Liver (tissue), 8 donors: ENCODE measurements at regions not wholly inside any gene's neighbourhood (a gene's known extent, or its start where the extent isn't known, plus 50 kb on each side); places are given as distances from the start of the nearest gene placed in this dataset.

Experiments
- DNase-seq: peaks from one replicate; pipeline ENCODE4 v3.0.0-alpha.2; 2017; ENCODE audit warnings: low spot score
- H3K27ac ChIP-seq, 2 donors: one replicate each; pipeline ENCODE4 v1.7.0; 2013; ENCODE audit warnings: inconsistent platforms in 2 of 2, low read length in 2 of 2, control low read depth in 1 of 2, low read depth in 1 of 2, mild to moderate bottlenecking in 1 of 2
- H3K27me3 ChIP-seq, 4 donors: one replicate each; pipeline versions ENCODE4 v1.6.1 to v1.7.0; 2013; ENCODE audit warnings: low read length in 3 of 4, inconsistent platforms in 1 of 4, mild to moderate bottlenecking in 1 of 4, moderate library complexity in 1 of 4; ENCODE audit not compliant: control insufficient read depth in 4 of 4, insufficient read depth in 4 of 4
- H3K36me3 ChIP-seq, 4 donors: one replicate each; pipeline versions ENCODE4 v1.6.1 to v1.7.0; 2013; ENCODE audit warnings: low read length in 3 of 4, mild to moderate bottlenecking in 3 of 4, low read depth in 1 of 4, moderate library complexity in 1 of 4; ENCODE audit not compliant: control insufficient read depth in 4 of 4, insufficient read depth in 3 of 4
- H3K4me1 ChIP-seq, 4 donors: one replicate each; pipeline versions ENCODE4 v1.6.1 to v1.7.0; 2013; ENCODE audit warnings: low read length in 3 of 4, mild to moderate bottlenecking in 3 of 4, moderate library complexity in 1 of 4; ENCODE audit not compliant: control insufficient read depth in 4 of 4, insufficient read depth in 4 of 4
- H3K4me3 ChIP-seq, 3 donors: one replicate each; pipeline versions ENCODE4 v1.6.1 to v1.7.0; 2013; ENCODE audit warnings: low read length in 3 of 3, control low read depth in 1 of 3, low read depth in 1 of 3, mild to moderate bottlenecking in 1 of 3
- H3K9ac ChIP-seq, 2 donors: one replicate each; pipeline ENCODE4 v1.7.0; 2013; ENCODE audit warnings: low read length in 2 of 2, mild to moderate bottlenecking in 2 of 2, moderate library complexity in 2 of 2, control low read depth in 1 of 2, low read depth in 1 of 2
- H3K9me3 ChIP-seq, 4 donors: one replicate each; pipeline versions ENCODE4 v1.6.1 to v1.7.0; 2013; ENCODE audit warnings: low read length in 3 of 4; ENCODE audit not compliant: control insufficient read depth in 4 of 4
- ATF3 ChIP-seq: IDR thresholded peaks from 2 replicates; pipeline ENCODE4 v1.6.1; 2016; ENCODE audit warnings: antibody characterized with exemption
- CTCF ChIP-seq: fragments of 150-350 bp; IDR thresholded peaks from 2 replicates; pipeline ENCODE4 v1.5.1; 2017; ENCODE audit warnings: improper control_type of control experiment, low read depth, low read length; ENCODE audit not compliant: missing input control
- EGR1 ChIP-seq, 2 donors: IDR thresholded peaks; 2 replicates each; pipeline ENCODE4 v1.6.1; 2016 to 2018; ENCODE audit warnings: antibody characterized with exemption in 2 of 2, low read depth in 2 of 2
- FOXA1 ChIP-seq: IDR thresholded peaks from 2 replicates; pipeline ENCODE4 v1.6.1; 2016; ENCODE audit warnings: antibody characterized with exemption
- FOXA2 ChIP-seq: IDR thresholded peaks from 2 replicates; pipeline ENCODE4 v1.6.1; 2016; ENCODE audit warnings: antibody characterized with exemption
- GABPA ChIP-seq, 2 donors: IDR thresholded peaks in 1 of 2; conservative IDR thresholded peaks in 1 of 2; 2 replicates each; pipeline ENCODE4 v1.6.1; 2016; ENCODE audit warnings: antibody characterized with exemption in 2 of 2, mild to moderate bottlenecking in 1 of 2, moderate library complexity in 1 of 2
- HNF4A ChIP-seq, 2 donors: conservative IDR thresholded peaks; 2 replicates each; pipeline ENCODE4 v1.6.1; 2016; ENCODE audit warnings: antibody characterized with exemption in 2 of 2, mild to moderate bottlenecking in 2 of 2
- HNF4G ChIP-seq: IDR thresholded peaks from 2 replicates; pipeline ENCODE4 v1.6.1; 2016; ENCODE audit warnings: antibody characterized with exemption
- JUND ChIP-seq, 2 donors: IDR thresholded peaks; 2 replicates each; pipeline ENCODE4 v1.6.1; 2016; ENCODE audit warnings: antibody characterized with exemption in 2 of 2
- MAX ChIP-seq: IDR thresholded peaks from 2 replicates; pipeline ENCODE4 v1.6.1; 2016; ENCODE audit warnings: antibody characterized with exemption
- NR2F2 ChIP-seq: IDR thresholded peaks from 2 replicates; pipeline ENCODE4 v1.6.1; 2016; ENCODE audit warnings: antibody characterized with exemption
- RAD21 ChIP-seq, 2 donors: IDR thresholded peaks; 2 replicates each; pipeline ENCODE4 v1.6.1; 2016; ENCODE audit warnings: antibody characterized with exemption in 2 of 2, mild to moderate bottlenecking in 2 of 2
- REST ChIP-seq: IDR thresholded peaks from 2 replicates; pipeline ENCODE4 v1.6.1; 2016; ENCODE audit warnings: antibody characterized with exemption, mild to moderate bottlenecking
- RXRA ChIP-seq, 2 donors: IDR thresholded peaks; 2 replicates each; pipeline ENCODE4 v1.6.1; 2017 to 2018; ENCODE audit warnings: antibody characterized with exemption in 2 of 2, mild to moderate bottlenecking in 1 of 2
- SP1 ChIP-seq: IDR thresholded peaks from 2 replicates; pipeline ENCODE4 v1.6.1; 2018; ENCODE audit warnings: antibody characterized with exemption, mild to moderate bottlenecking
- TAF1 ChIP-seq: conservative IDR thresholded peaks from 2 replicates; pipeline ENCODE4 v1.6.1; 2016; ENCODE audit warnings: antibody characterized with exemption, mild to moderate bottlenecking
- YY1 ChIP-seq: IDR thresholded peaks from 2 replicates; pipeline ENCODE4 v1.6.1; 2016; ENCODE audit warnings: antibody characterized with exemption, mild to moderate bottlenecking
- ZBTB33 ChIP-seq: IDR thresholded peaks from 2 replicates; pipeline ENCODE4 v1.6.1; 2016; ENCODE audit warnings: antibody characterized with exemption
- WGBS: extraction: QIAGEN DNeasy Blood & Tissue Kit; methylation state at CpG from one replicate; pipeline ENCODE4 v1.1.7; 2013; 5-methylcytosine and 5-hydroxymethylcytosine counted together
- donor health status: healthy.
- donor health status: healthy.
- donor health status: healthy.
- donor health status: healthy.
- donor health status: healthy.

DNA sequence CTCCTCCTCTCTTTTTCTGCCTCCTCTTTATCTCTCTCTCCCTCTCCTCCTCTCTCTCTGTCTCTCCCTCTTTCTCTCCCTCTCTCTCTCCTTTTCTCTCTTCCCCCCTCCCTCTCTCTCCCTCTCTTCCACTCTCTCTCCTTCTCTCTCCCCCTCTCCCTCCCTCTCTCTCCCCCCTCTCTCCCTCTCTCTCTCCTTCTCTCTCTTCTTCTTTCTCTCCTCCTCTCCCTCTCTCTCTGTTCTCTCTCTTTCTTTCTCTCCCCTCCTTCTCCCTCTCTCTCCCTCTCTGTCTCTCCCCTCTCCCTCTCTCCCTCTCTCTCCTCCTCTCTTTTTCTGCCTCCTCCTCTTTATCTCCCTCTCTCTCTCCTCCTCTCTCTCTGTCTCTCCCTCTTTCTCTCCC lies 197.4 kb downstream of the UQCRFS1 start:
- H3K9ac ChIP-seq = no peak overlapping the region
- no peaks in the 10 kb centered on the region for H3K27me3 ChIP-seq
- no peak for DNase-seq
- no peak overlapping the region for H3K4me3 ChIP-seq
- no peaks in the 10 kb centered on the region for H3K4me1 ChIP-seq
- TF ChIP-seq REST (no peak), TAF1 (no peak), RXRA (IDR thresholded peaks at IDR 0.05) (no peak), HNF4A (conservative IDR thresholded peaks at IDR 0.05) (no peak), FOXA2 (no peak), RAD21 (IDR thresholded peaks at IDR 0.05) (no peak), SP1 (no peak), ATF3 (no peak), ZBTB33 (no peak), GABPA (IDR thresholded peaks at IDR 0.05 in 1 of 2, conservative IDR thresholded peaks at IDR 0.05 in 1 of 2) (no peak), HNF4G (no peak), EGR1 (IDR thresholded peaks at IDR 0.05; ENCODE audit: low read depth in 2 of 2) (no peak), NR2F2 (no peak), CTCF (no peak)
- no peaks in the 10 kb centered on the region for H3K9me3 ChIP-seq
- no peak overlapping the region for H3K27ac ChIP-seq
- H3K36me3 ChIP-seq = no peaks in the 10 kb centered on the region

GRCh38 chr19:29014857-29015436 lies 198.0 kb downstream of the UQCRFS1 start:
- WGBS = 74% methylated on average over 14 of the region's 14 CpGs
- no peak for DNase-seq

More at GRCh38 chr19:29014857-29015436, 198.0 kb downstream of the UQCRFS1 start:
- TF ChIP-seq FOXA1 (no peak), NR2F2 (no peak), ZBTB33 (no peak), YY1 (no peak), HNF4G (no peak), EGR1 (IDR thresholded peaks at IDR 0.05; ENCODE audit: low read depth in 2 of 2) (no peak), RXRA (IDR thresholded peaks at IDR 0.05) (no peak), HNF4A (conservative IDR thresholded peaks at IDR 0.05) (no peak), JUND (IDR thresholded peaks at IDR 0.05) (no peak), FOXA2 (no peak), CTCF (no peak), RAD21 (IDR thresholded peaks at IDR 0.05) (no peak), MAX (no peak), ATF3 (no peak)
- no peak overlapping the region for H3K4me3 ChIP-seq
- no peak overlapping the region for H3K9ac ChIP-seq
- H3K9me3 ChIP-seq = no peaks in the 10 kb centered on the region
- H3K4me1 ChIP-seq = no peaks in the 10 kb centered on the region
- no peaks in the 10 kb centered on the region for H3K36me3 ChIP-seq
- H3K27ac ChIP-seq = no peak overlapping the region
- no peaks in the 10 kb centered on the region for H3K27me3 ChIP-seq
